Ascending aorta (tissue), 2 donors: ENCODE measurements at regions not wholly inside any gene's neighbourhood (a gene's known extent, or its start where the extent isn't known, plus 50 kb on each side); places are given as distances from the start of the nearest gene placed in this dataset.

ENCODE experiments used
- DNase-seq, 2 donors: peaks; one replicate each; pipeline ENCODE4 v3.0.0-alpha.2; 2019; ENCODE audit warnings: low spot score in 2 of 2
- H3K27ac ChIP-seq, 2 donors: fragments of 200-600 bp; sonication (generic); one replicate each; pipeline ENCODE4 v1.5.1; 2016 to 2017; ENCODE audit warnings: mild to moderate bottlenecking in 1 of 2
- H3K27me3 ChIP-seq: fragments of 200-600 bp; sonication (generic); one replicate; pipeline ENCODE4 v1.5.1; 2017
- H3K36me3 ChIP-seq, 2 donors: fragments of 200-600 bp; sonication (generic); one replicate each; pipeline ENCODE4 v1.5.1; 2016
- H3K4me1 ChIP-seq, 2 donors: fragments of 200-600 bp; sonication (generic); one replicate each; pipeline ENCODE4 v1.5.1; 2016 to 2017; ENCODE audit warnings: mild to moderate bottlenecking in 1 of 2
- H3K4me3 ChIP-seq, 2 donors: fragments of 200-600 bp; sonication (generic); one replicate each; pipeline ENCODE4 v1.5.1; 2016 to 2017; ENCODE audit warnings: mild to moderate bottlenecking in 1 of 2
- H3K9me3 ChIP-seq, 2 donors: fragments of 200-600 bp; sonication (generic); one replicate each; pipeline ENCODE4 v1.5.1; 2016
- intact Hi-C: fragments of 100-400 bp; cut with DNase I; formaldehyde crosslinking; loops from one replicate; pipeline ENCODE4 v1.15.1; 2023
- TF ChIP-seq, protein P1 (sequence below), 3 experiments: fragments of 200-600 bp in 2 of 3; fragments of 450-650 bp in 1 of 3; sonication (generic) in 2 of 3; IDR thresholded peaks; one replicate each; pipeline ENCODE4 v1.5.1; 2016 to 2019; ENCODE audit warnings: antibody characterized with exemption in 3 of 3, mild to moderate bottlenecking in 1 of 3, moderate library complexity in 1 of 3

DNA sequence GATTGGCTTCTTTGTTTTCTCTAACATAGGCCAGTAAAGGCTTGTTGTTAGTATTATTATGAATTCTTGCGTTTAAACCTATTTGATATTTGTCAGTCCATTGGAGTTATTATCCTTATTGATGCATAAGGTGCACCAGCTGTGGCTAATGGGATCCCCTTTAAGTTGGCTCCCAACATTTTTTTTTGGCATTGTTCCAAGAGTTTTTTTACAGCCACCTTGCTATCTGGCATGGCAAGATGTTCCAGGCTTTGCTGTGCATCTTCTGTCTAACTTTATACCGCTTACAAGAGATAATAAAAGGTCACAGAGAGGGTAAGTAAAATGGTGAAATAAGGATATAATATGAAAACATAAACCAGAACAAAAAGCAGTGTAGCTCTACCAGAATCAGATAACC lies 157.5 kb upstream of the TACR1 start:
- intact Hi-C loops = no loop called here
- no peaks in the 10 kb centered on the region for H3K9me3 ChIP-seq

DNA sequence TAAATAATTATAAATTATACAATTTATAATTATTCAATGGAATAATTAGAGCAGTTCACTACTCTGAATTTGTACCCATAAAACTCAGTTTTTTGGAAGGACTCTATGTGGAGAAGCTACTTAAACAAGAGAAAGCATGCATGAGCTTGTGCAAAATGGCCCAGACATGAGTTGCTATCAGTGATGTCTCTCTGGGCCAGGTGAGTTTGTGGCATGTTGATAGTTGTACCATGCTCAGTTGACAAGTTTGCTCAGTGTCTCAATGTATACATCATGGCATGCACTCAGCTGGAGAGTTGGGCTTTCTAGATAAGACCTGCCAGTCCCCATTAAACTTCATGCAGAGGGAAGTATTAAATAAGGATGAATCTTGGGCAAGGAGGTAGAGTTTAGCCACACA lies 153.8 kb upstream of the TACR1 start:
- no peaks in the 10 kb centered on the region for H3K36me3 ChIP-seq
- intact Hi-C loops = no loop called here
- no peaks in the 10 kb centered on the region for H3K27me3 ChIP-seq
- TF ChIP-seq, protein P1, sequence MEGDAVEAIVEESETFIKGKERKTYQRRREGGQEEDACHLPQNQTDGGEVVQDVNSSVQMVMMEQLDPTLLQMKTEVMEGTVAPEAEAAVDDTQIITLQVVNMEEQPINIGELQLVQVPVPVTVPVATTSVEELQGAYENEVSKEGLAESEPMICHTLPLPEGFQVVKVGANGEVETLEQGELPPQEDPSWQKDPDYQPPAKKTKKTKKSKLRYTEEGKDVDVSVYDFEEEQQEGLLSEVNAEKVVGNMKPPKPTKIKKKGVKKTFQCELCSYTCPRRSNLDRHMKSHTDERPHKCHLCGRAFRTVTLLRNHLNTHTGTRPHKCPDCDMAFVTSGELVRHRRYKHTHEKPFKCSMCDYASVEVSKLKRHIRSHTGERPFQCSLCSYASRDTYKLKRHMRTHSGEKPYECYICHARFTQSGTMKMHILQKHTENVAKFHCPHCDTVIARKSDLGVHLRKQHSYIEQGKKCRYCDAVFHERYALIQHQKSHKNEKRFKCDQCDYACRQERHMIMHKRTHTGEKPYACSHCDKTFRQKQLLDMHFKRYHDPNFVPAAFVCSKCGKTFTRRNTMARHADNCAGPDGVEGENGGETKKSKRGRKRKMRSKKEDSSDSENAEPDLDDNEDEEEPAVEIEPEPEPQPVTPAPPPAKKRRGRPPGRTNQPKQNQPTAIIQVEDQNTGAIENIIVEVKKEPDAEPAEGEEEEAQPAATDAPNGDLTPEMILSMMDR (IDR thresholded peaks at IDR 0.05) = no peak
- H3K9me3 ChIP-seq = no peaks in the 10 kb centered on the region
- H3K4me3 ChIP-seq = no peak overlapping the region
- no peak for DNase-seq
- no peak overlapping the region for H3K27ac ChIP-seq
- no peaks in the 10 kb centered on the region for H3K4me1 ChIP-seq

More for the DNA sequence above, 157.5 kb upstream of the TACR1 start:
- no peak overlapping the region for H3K4me3 ChIP-seq
- H3K27ac ChIP-seq = no peak overlapping the region
- no peaks in the 10 kb centered on the region for H3K27me3 ChIP-seq
- H3K36me3 ChIP-seq = no peaks in the 10 kb centered on the region
- DNase-seq = no peak
- H3K4me1 ChIP-seq = no peaks in the 10 kb centered on the region
- TF ChIP-seq, protein P1 (IDR thresholded peaks at IDR 0.05) = no peak

DNA sequence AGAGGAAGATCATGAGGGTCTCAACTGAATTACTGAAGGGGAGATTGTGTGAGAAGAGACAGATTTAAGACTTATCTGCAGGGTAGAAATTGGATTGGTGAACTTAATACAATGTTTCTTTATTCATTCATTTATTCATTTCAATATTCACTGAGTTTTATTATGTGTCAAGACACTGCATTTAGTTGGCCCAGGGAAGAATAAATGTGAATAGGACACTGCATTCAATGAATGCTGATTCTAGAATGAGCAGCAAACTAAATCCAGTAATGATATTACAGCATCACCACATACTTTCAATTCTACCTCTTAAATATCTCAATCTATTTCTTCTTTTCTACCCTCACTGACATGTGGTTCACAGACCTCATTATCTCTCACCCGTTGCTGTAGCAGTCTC lies 149.0 kb upstream of the TACR1 start:
- no peaks in the 10 kb centered on the region for H3K27me3 ChIP-seq
- DNase-seq = no peak
- H3K4me1 ChIP-seq = no peaks in the 10 kb centered on the region
- H3K27ac ChIP-seq = no peak overlapping the region
- H3K4me3 ChIP-seq = no peak overlapping the region
- intact Hi-C loops = no loop called here
- H3K9me3 ChIP-seq = no peaks in the 10 kb centered on the region
- TF ChIP-seq, protein P1 (IDR thresholded peaks at IDR 0.05) = no peak
- no peaks in the 10 kb centered on the region for H3K36me3 ChIP-seq

DNA sequence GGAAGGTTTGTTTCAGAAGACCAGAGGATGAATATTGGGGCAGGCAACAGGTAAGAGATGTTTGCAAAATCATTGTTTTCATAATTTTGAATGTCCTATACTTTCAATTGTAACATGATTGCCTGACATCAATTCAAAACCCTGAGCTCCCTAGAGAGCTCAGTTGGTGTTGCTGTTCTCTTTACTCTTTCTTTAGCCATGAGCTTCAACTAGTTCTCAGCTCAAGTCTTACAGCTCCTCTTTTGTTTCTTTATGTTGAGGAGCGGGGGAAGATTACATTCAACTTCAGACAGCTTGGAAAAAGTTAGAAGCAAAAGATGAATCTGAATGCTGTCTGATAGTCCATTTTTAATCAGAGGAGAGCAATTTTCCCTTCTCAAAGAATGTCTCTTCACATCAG lies 144.8 kb upstream of the TACR1 start:
- intact Hi-C loops = no loop called here

DNA sequence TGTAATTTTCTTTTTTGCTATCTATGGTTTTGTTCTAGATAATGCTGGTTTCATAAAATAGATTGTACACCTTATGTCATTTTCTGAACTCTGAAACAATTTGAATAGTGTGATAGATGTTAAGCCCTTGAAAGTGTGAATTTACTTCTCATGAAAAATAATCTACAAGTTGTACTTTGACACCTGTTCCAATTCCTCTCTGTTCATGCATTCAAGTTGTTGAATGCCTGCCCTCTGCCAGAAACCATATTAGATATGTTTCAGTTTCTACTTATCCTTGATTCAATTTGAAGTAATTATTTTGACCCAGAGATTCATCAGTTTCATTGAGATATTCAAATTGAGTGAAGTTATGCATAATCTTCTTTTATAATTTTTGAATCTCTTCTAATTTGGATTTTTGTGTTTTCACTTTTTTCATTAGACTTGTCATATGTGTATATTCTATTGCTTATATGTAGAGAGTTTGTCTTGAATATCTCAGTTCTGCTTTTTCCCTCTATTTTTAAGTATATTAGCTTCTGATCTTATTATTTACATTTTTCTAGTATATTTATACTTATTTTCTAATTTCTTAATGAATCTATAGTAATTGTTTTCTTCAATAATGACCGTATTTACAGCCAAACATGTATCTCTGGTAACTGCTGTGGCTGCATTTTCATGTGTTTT lies 143.3 kb upstream of the TACR1 start:
- Histone ChIP-seq H3K4me1 (no peaks in the 10 kb centered on the region), H3K9me3 (no peaks in the 10 kb centered on the region), H3K27ac (no peak overlapping the region), H3K4me3 (no peak overlapping the region), H3K27me3 (no peaks in the 10 kb centered on the region), H3K36me3 (no peaks in the 10 kb centered on the region)
- TF ChIP-seq, protein P1 (IDR thresholded peaks at IDR 0.05) = no peak
- DNase-seq = no peak
- intact Hi-C loops = no loop called here

More for the DNA sequence above, 144.8 kb upstream of the TACR1 start:
- H3K36me3 ChIP-seq = no peaks in the 10 kb centered on the region
- no peaks in the 10 kb centered on the region for H3K9me3 ChIP-seq
- no peak overlapping the region for H3K4me3 ChIP-seq
- H3K4me1 ChIP-seq = no peaks in the 10 kb centered on the region
- H3K27me3 ChIP-seq = no peaks in the 10 kb centered on the region
- H3K27ac ChIP-seq = no peak overlapping the region
- no peak for DNase-seq
- TF ChIP-seq, protein P1 (IDR thresholded peaks at IDR 0.05) = no peak

GRCh38 chr2:75340560-75340959 lies 141.2 kb upstream of the TACR1 start:
- intact Hi-C loops = no loop called here

More at GRCh38 chr2:75340560-75340959, 141.2 kb upstream of the TACR1 start:
- H3K4me1 ChIP-seq = no peaks in the 10 kb centered on the region
- DNase-seq = no peak
- TF ChIP-seq, protein P1 (IDR thresholded peaks at IDR 0.05) = no peak
- H3K27me3 ChIP-seq = no peaks in the 10 kb centered on the region
- H3K4me3 ChIP-seq = no peak overlapping the region
- H3K9me3 ChIP-seq = no peaks in the 10 kb centered on the region
- H3K36me3 ChIP-seq = no peaks in the 10 kb centered on the region
- no peak overlapping the region for H3K27ac ChIP-seq
